Stimulated activated CD4-positive, alpha-beta T cell treated with anti-CD3 and anti-CD28 coated beads, TNF-alpha, amount 100 ng/mL, for 4 hours (primary cell): ENCODE measurements at regions not wholly inside any gene's neighbourhood (a gene's known extent, or its start where the extent isn't known, plus 50 kb on each side); places are given as distances from the start of the nearest gene placed in this dataset.
"Not testable (repeated sequence)": the region's sequence is repeated elsewhere in the genome, so short reads cannot be mapped to it uniquely, and the experiment has no call there.

ENCODE experiments used
- DNase-seq, 3 experiments: peaks; one replicate each; pipeline ENCODE4 v3.0.0-alpha.2; 2020; ENCODE audit warnings: low read depth in 3 of 3

DNA sequence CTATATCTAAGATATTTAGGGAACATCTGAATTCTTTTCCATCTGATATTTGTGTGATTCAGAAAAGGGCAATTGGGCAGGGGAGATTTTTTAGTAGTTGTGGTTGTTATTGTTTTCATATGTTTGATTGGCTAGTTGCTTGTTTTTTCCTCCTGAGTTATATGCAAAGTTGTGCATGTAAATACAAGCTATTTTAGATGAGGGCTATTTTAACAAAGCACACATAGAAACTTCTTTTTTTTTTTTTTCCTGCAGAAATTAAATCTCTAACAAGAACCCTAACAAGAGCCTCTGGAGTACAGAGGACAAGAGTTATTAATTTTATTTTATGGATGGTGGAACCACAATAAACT is 559.1 kb downstream of the CETN3 start:
- no peak for DNase-seq

DNA sequence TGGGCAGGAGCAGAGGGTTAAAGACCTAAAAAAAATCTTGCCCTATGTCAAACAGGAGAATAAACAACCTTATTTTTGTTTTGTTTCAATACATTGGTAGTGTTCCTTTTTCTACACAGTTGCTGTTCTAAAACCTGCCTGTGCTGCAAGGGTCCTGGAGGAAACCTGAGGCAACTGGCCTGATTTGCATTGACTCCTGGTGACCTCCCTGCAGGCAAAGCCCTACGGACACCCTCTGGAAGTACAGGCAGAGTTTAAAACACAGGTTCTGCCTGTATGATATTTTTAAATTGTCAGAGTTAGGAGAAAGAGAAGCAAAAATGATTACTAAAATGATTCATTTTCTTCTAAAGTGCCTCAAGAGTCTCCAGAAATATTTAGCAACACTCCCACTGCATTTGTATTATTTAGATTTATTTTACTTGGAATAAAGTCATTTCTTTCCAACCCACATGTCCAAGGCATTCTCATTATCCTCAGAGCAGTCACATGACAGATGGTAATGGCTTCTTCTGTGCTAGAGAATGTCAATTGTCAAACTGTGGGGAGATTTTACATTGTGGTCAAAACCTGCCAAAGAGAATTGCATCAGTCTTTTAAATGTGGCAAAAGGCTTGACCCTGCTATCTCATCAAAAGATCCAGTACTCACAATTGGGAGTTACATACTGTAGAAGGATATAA is 559.6 kb downstream of the CETN3 start:
- no peak for DNase-seq

DNA sequence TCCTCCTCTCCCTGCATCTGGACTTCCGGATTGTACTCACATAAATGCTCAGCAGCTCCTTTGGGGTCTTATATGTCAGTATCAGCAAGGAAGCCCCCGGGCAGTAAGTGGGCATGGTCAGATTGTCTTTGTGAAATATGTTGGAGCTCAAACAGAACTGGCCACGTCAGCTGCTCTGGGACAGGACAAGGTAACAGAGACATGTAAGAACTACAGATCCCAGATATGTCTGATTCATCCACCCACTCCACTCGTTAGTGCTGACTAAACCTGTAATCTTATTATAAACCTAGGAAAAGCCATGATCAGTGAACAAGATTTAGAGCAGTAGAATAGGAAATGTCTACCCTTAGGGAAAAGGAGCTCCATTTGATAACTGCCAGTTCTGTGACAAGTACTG is 561.8 kb downstream of the CETN3 start:
- DNase-seq = no peak

DNA sequence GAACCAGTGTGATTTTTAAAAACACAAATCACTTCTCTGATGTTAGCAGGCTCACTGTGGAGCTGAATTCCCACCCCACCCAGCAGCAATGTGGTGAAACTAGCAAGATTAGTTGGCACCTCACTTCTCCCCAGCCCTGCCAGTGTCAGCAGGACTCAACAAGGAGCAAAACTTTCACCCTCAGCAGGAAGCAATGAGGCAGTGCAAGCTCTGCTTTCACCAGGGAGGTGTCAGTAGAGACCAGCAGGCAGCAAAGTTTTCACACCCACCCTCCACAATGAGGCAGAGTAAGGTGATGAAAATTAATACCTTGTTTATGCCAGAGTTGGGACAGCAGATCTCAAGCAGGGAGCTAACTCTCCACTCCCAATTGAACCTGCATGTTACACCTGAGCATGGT is 565.0 kb downstream of the CETN3 start:
- no peak for DNase-seq

DNA sequence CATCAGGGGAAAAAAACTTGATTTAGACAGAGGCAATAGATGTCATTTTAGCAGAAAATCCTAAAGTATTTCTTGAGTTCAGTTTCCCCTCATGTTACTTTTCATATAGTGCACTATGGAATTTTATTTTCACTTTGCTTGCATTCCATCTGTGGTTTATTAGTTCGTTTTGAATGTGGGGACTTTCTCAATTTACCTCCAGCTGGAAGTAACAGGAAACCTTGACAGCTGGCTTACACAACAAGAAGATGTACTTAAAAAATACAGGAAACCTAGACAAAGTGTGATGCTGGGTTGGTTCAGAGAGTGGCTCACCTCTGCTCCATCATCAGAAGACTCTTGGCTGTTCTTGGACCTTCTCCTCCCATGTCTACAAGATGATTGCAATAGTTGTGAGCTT is 567.0 kb downstream of the CETN3 start:
- DNase-seq = no peak

DNA sequence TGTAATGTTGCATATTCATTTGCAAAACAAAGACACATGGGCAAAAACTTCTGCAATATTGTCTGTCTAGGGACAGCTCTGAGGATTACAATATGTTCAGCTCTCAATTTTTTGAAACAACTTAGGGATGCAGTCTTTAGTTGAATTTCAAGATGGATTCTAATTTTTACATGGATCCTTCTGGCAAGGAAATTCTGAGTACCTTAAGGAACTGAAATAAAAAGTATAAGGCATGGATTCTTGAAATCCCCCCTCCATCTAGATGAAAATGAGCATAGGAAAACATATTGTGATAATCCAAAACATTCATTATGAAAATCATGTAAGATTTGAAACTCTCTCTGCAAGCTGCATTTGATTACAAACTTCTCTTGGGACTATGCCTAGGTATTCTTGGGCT is 568.6 kb downstream of the CETN3 start:
- no peak for DNase-seq

DNA sequence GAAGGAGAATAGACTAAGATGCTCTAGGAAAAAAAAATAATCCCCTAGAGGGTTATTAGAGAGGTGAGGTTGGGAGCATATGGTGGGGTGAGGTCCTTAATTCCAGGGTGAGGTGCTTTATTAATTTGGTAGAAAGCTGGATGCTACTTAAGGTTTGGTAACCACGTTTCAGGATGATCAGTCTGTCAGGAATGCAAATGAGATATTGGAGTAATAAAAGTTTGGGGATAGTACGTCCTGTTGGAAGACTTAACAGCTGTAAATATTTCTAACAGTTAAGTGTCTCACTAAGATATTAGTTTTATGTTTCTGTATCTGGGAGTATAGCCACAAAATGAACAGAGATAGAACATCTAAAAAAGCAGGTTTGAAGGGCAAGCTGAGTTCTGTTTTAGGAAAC is 578.9 kb downstream of the CETN3 start:
- DNase-seq = no peak

DNA sequence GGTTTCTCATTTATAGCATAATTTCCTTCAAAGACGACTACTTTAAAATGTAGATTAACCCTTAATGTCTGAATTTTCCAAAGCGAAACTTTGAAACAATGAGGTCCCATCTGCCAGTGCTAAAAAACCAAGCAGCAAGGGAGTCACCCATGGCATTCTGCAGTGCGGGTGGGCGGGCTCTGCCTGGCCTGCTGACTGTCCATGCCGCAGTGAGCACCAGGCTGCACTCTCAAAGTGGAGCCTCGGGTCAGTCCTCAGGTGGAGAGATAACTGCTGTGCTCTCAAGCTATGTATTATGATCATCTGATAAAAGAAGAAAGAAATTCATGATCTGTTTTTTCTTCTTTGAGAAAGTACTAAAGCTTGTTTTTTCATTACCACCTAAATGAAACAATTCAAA is 581.6 kb downstream of the CETN3 start:
- DNase-seq = no peak

DNA sequence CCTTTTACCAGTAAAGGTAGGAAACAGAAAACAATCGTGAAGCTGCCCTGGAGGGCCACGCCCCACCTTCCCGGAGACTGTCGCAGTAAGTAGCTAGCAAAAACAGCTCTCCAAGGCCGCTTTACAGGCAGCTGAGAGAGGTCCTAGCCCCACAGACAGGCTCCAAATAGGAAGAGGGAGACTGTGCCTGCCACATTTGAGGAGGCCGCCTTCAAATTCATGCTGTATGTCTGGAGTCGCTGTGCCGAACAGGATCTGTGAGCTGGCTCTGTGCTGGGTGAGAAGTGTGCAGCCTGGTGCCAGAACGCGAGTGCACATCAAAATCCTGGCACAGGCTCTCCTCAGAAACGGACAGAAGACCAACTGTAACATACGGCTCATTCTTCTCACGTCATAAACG is 582.2 kb downstream of the CETN3 start:
- DNase-seq = no peak

DNA sequence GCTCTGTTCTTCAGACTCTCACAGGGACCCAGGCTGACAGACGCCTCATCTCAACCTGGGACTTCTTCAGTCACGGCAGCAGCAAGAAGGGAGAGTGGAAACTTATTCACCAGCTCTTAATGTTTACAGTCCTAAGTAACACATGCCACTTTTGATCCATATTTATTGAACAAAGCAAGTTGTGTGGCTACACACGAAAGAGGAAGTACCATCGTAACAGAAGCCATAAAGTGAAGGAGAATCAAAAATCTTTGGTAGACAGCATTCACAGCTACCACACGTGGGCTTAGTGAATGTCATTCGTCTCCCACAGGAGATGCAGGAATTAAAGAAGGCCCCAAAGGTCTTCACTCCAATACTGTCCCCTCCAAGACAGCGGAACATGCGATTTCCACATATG is 582.6 kb downstream of the CETN3 start:
- no peak for DNase-seq

DNA sequence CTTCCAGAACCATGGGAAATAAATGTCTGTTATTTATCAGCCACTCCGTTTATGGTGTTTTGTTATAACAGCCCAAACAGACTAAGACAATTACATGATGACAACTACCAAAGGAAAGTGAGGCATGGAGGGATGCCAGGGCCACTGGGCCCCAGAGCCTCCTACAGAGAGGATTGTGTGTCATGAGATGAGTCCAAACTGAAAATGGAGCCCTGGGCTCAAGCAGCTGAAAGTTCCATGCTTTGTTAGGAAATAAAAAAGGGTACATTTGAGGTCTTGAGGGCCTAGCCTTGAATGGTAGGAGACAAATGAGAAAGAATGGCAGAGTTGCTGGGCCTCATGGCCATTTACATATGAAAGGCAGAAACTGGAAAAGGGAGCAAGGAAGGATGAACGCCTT is 586.5 kb downstream of the CETN3 start:
- DNase-seq = no peak

DNA sequence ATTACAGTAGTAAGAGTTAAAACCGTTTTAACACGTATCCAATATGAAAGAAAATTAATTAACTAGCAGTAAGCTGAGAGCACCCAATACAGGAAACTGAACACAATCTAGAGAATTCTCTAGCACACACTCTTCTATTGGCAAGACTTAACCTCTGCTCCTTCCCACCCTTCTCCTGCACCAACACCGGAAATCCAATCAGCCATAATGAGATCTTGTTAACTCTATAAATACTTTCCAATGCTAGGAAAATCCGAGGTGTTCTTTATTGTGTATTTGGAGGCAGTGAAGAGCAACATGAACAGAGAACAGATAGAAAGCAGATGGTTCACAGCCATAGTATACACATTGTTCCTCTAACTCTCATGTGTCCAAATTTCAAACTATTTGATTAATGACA is 591.7 kb downstream of the CETN3 start:
- DNase-seq = no peak

DNA sequence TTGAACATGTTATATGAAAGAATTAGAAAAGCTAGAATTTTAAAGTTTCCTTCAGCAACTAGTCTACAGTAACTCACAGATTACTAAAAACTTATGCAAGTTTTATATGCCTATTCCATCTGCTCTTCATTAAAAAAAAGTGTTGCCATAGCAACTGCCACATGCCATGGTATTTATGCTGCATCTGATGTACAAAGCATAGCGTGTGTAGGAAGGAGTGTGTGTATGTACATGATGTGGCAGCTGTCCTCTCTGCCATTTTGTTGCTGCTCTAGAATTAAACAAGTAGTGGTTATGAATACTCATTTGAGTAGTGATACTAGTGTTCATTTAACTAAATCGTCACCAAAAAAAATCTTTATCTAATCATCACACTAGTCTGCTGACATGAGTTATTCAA is 593.5 kb downstream of the CETN3 start:
- no peak for DNase-seq

DNA sequence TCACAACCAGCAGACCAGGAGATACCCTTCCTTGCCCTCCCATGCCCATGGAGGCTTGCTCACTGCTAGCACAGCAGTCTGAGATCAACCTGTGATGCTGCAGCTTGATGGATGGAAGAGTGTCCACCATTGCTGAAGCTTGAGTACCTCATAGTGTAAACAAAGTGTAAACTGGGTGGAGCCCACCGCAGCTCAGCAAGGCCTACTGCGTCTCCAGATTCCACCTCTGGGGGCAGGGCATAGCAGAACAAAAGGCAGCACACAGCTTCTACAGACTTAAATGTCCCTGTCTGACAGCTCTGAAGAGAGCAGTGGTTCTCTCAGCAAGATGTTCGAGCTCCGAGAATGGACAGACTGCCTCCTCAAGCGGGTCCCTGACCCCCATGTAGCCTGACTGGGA is 608.8 kb downstream of the CETN3 start:
- not testable (repeated sequence) for DNase-seq

DNA sequence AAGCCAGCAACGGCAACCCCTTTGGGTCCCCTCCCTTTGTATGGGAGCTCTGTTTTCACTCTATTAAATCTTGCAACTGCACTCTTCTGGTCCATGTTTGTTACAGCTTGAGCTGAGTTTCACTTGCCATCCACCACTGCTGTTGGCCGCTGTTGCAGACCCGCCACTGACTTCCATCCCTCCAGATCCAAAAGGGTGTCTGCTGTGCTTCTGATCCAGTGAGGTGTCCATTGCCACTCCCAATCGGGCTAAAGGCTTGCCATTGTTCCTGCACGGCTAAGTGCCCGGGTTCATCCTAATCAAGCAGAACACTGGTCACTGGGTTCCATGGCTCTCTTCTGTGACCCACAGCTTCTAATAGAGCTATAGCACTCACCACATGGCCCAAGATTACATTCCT is 615.1 kb downstream of the CETN3 start:
- not testable (repeated sequence) for DNase-seq

DNA sequence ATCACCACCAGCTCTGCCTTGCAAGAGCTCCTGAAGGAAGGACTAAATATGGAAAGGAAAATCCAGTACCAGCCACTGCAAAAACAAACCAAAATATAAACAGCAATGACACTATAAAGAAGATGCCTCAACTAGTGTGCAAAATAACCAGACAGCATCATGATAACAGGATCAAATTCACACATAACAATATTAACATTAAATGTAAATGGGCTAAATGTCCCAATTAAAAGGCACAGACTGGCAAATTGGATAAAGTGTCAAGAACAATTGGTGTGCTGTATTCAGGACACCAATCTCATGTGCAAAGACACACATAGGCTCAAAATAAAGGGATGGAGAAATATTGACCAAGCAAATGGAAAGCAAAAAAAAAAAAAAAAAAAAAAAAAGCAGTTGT is 629.8 kb downstream of the CETN3 start:
- not testable (repeated sequence) for DNase-seq

DNA sequence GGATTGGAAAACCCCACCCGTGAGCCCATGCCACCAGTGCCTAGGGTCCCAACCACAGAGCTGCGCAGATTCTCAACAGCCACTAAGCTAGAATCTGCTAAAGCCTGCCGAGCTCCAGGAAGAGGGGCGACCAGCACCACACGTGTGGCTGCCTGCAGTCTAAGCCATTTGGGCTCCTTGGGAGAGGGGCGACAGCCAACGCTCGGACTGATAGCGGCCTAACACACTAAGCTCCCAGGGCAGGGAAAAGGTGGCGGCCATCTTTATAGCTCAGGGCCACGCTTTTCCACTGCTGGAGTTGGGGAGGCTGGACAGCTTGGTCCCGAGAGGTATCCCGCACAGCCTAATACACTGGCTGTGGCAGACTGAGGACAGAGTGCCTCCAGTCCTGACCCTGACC is 631.8 kb downstream of the CETN3 start:
- DNase-seq = no peak

DNA sequence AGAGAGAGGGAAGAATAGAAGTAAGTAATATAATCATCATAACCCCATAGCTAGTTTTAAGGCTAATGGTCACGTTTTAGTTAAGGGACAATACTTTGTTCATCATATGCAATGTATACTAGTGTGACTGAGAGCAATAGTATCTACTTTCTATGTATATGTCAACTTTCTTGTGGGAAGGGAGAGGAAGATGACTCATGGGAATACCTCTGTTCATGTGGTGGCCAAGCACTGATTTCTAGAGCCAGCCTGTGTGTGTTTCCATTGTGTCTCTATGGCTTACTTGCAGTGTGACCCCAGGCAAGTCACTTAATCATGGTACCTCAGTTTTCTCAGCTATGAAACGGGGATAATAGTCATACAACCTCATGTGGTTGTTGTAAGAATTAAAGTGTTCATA is 639.6 kb downstream of the CETN3 start:
- DNase-seq = no peak

DNA sequence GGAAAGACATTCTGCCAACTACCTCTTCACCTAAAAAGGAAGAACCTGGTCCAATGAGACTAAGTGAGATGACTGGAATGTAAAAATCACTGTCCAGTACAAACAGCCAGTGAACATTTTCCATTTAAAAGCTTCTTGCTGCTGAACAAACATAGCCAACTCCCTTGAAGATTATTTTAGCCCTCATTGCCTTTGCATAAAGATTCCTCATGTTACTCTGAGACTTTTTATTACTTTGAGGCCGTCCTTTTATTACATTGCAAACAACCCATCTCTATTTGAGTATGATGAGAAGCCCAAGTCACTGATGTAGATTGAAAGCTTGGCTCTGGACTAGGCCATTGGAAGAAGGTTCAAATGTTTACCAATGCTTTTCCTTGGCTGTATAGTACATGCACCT is 649.8 kb downstream of the CETN3 start:
- DNase-seq = no peak

DNA sequence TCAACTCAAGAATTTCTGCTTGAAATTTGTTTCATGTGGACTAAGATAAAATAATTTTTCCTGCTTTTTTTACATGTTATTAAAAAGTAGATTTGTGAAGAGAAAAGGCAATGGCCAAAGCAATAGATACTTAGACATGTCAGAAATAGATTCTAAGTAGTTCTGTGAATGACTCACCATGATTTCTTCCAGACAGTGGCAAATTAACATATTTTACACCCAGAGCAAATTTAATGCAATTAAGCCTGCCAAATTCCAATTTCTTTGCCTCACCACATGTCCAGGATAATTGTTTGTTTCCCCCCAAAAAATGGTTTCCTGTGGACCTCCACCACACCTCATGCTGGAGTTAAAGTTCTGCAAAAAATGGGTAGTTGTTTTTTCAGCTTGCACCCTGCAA is 651.4 kb downstream of the CETN3 start:
- no peak for DNase-seq

DNA sequence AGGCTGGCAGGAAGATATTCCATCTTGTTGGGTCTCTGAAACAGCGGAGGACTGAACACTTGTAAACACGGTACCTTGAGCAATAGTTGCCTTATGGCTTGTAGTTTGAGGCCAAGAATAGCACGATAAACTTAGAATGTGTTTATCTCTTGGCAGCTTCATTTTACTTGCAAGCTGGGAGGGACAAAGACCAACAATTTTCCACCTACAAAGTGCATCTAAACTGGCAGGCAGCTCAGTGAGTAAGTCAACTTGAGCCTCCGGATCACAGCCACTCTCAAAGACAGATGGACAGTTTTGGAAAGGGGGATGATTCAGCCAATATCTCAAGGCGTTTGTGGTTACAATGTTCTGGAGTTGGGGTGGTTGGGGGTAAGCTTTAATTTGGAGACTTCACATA is 652.6 kb downstream of the CETN3 start:
- DNase-seq = no peak

DNA sequence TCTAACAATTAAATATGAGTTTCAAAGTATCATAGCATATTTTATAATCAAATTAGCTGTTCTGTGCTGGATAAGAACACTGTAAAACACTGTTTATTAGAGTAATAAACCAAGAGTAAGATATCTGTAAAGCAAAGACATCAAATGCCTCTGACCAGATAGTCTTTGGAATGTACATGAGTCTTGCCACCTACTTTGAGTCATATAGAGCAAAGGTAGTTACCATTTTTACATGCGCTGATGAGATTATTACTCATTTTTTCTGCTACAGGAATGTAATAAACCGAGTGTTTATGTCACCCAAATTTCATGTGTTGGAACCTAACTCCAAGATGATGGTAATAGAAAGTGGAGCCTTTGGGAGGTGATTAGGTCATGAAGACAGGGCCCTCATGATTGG is 654.5 kb downstream of the CETN3 start:
- DNase-seq = no peak

DNA sequence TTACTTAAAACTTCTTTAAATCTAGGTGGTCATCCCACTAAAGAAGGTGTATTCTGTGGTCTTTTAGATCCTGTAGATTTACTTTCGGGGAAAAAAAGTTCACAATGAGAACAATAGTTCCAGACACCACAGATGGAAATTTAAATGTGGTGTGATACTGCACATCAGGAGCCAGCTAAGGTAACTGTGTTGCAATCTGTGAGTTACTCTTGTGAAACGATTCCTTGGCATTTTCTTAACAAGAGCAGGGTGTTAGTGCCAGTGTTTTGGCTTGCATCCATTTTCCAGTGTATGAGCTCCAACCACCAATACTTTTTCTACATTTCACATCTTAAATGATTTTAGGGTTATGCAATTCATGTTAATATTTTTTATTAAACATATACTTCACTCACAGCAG is 674.5 kb downstream of the CETN3 start:
- no peak for DNase-seq

DNA sequence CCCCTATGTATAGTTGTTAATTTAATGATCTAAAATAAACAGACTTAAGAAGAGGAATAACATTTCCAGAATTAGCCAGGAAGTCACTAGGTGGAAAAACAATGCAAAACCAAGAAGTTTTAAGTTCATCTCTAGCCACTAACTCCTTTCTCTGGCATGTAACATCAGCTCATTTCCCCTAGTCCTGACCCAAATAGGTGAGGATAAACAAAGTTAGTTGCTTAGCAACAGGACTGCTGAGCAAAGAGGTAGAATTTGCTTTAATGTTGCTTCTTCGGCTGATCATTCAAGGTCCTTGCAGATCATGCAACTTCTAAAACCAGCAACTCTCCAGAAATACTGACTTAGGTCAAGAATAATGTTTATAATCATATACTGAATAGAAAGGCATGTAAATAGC is 675.8 kb downstream of the CETN3 start:
- DNase-seq = no peak
